GM21529 (cell line): ENCODE measurements at regions not wholly inside any gene's neighbourhood (a gene's known extent, or its start where the extent isn't known, plus 50 kb on each side); places are given as distances from the start of the nearest gene placed in this dataset.

Experiments used
- ATAC-seq: cut with Tn5 transposase; IDR thresholded peaks from one replicate; pipeline ENCODE4 v1.9.1; 2021; ENCODE audit not compliant: unreplicated experiment

GRCh38 chr3:99013777-99014315, 112.4 kb upstream of the DCBLD2 start:
- ATAC-seq = no peak

DNA sequence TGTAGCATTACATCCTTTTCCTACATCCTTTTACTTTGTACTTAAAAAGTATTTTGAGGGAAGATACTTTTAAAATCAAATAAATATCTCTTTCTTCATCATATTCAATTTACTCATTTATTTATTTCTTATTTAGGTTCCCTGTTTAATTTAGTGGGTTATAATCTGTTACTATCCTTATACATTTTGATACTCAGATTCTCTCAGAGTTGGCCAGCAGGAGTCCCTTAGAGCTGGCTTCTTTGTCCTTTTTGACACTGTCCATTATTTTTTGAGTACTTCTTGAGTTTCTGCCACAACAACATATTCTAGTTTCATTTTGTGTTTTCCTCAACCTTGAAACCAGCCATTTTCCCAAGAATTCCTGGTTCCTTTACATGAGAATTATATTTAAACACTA, 111.6 kb upstream of the DCBLD2 start:
- no peak for ATAC-seq

DNA sequence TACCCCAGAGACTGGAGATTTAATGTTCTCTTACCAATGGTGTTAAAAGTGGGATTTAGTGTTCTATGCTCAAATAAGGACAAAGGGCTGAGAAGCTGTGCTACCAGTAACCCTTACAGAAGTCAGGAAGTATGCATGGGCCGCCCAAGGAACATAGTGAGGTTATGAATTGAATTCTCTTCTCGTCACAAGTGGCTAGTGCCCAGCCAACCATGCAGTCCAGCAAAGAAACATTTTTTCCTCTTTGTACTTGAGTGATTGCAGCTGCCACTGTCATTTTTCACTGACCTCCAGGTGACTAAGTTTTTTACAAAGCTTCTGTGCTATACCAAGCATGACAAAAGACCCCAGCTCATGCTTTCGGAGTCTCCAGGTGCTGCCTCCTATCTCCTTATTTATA, 110.6 kb upstream of the DCBLD2 start:
- peak; percentile 96 for ATAC-seq

GRCh38 chr3:99009851-99010250, 108.4 kb upstream of the DCBLD2 start:
- no peak for ATAC-seq

- ATAC-seq = no peak
Measured at GRCh38 chr3:99006686-99007085, 105.2 kb upstream of the DCBLD2 start.

GRCh38 chr3:98999675-99000074, 98.2 kb upstream of the DCBLD2 start:
- ATAC-seq = no peak

- no peak for ATAC-seq
Measured at GRCh38 chr3:98994128-98994762, 92.8 kb upstream of the DCBLD2 start.

- no peak for ATAC-seq
Measured at GRCh38 chr3:98991393-98991792, 89.9 kb upstream of the DCBLD2 start.

DNA sequence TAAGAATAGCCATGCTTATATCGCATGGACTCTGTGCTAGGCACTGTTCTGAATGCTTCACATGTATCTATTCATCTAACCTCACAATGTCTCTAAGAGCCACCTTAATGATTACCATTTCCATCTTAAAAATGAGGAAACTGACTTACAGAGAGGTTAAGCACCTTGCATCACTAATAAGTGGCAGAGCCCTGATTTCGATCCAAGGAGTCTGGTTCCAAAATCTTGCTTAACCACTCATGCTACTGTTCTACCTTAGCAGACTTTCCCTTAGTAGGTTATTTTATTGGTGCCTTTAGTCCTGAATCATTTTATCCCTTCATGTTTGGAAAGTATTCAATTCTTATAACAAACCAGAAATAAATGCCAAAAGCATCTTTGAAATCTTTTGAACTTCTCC, 89.2 kb upstream of the DCBLD2 start:
- ATAC-seq = no peak

DNA sequence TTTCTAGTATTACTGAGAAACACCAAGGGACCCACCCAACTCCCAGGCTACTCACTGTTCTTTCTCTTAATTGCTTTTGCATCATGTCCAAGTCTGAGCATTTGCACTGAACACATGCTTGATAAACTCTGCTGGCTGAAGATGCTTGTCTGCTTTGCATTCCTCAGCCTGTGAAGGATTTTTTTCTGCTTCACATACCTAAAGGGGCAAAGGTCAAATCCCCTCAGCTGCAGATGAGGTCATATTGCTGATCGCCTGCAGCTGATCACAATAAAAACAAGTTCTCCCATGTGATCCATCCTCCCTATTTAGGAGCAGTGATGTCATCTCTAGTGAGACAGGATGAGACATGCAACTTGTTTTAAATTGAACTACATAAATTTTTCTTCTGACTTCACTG, 84.6 kb upstream of the DCBLD2 start:
- ATAC-seq = no peak

DNA sequence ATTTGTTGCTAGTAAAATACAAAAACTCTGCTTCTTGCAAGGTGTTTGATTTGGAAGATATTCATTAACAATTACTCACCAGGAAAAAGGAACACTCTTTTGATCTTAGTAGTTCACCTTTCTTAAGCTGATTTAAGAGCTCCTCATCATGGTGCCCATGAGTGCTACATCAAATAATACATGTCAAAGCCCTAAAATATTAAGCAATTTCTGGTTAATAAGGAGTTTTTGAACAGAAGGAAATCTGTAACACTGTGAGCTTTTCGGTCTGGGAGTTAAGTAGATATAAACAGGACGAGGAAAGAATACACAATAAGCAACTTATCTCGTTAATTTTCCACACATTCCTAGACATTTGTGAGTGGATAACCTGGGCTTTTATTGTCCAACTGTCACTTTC, 83.9 kb upstream of the DCBLD2 start:
- no peak for ATAC-seq

DNA sequence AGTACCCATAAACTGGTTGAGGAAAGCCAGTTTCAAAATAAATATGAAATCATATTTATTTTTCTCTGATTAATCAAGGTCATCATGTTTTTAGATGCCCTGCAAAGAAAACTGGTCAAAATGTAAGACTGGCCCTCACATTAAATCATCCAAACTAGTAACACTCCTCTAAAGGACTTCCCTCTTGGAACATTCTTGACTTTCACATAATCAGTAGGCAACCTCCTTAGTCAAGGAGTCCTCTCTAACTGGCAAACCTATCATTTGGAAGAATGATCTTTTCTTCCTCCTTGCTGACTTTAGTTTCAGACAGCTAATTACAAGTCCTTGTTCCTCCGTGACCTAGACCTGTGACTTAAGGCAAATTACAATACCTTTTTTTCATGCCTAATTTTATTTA, 82.5 kb upstream of the DCBLD2 start:
- ATAC-seq = no peak

GRCh38 chr3:98982351-98982750, 80.9 kb upstream of the DCBLD2 start:
- ATAC-seq = no peak

GRCh38 chr3:98980915-98981596, 79.6 kb upstream of the DCBLD2 start:
- ATAC-seq = peak; percentile 90

- ATAC-seq = no peak
Measured at GRCh38 chr3:98979296-98979695, 77.8 kb upstream of the DCBLD2 start.

- no peak for ATAC-seq
Measured at GRCh38 chr3:98978068-98978811, 76.7 kb upstream of the DCBLD2 start.

DNA sequence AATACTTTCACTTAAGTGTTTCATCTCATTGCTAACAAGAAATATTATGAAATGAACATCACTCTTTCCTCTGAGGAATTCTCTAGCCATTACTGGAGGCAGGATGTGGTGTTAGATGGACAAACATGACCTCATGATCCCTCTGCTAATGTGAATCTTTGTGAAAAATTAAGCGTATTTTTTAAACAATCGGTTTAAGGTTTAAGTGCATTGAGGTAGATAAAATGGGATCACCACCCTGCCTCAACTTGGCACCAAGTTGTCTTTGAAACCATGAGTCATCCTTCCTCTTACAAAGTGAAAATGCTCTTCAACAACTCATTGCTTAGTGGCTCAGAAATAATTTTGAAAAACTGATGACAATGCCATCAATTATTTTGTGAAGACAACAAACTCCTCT, 76.0 kb upstream of the DCBLD2 start:
- no peak for ATAC-seq

- ATAC-seq = no peak
Measured at GRCh38 chr3:98974442-98974841, 72.9 kb upstream of the DCBLD2 start.

GRCh38 chr3:98972720-98973119, 71.2 kb upstream of the DCBLD2 start:
- ATAC-seq = no peak

- ATAC-seq = no peak
Measured at GRCh38 chr3:98972155-98972554, 70.7 kb upstream of the DCBLD2 start.

- no peak for ATAC-seq
Measured at GRCh38 chr3:98971169-98971681, 69.7 kb upstream of the DCBLD2 start.

GRCh38 chr3:98969295-98969694, 67.8 kb upstream of the DCBLD2 start:
- ATAC-seq = no peak
